Astrocyte of the hippocampus (primary cell): ENCODE measurements at regions not wholly inside any gene's neighbourhood (a gene's known extent, or its start where the extent isn't known, plus 50 kb on each side); places are given as distances from the start of the nearest gene placed in this dataset.

Source experiments
- DNase-seq: peaks from one replicate; pipeline ENCODE4 v3.0.0; 2011; ENCODE audit warnings: low read depth, low spot score

DNA sequence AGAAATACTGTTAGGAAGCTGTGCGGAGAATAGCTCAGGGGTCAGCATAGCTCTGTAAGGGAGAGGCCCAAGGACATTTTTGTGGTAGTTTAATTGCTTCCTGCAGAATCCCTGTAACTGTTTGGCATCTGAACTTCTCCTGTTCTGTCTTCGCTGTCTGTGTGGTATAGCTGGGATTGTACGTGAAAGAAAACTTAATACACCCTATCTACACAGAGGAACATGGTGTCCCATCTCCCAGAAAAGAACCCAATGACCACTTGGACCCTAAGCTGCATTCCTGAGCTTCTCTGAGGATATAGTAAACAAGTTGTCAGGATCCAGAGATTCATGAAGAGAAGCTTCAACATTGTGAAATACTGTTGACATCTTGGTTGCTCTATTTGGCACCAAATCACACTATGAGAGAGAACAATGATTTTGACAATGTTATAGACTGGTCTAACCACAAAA, 81.3 kb downstream of the CDC42EP3 start:
- DNase-seq = peak; percentile 57
